ENCODE measurements at regions not wholly inside any gene's neighbourhood (a gene's known extent, or its start where the extent isn't known, plus 50 kb on each side); places are given as distances from the start of the nearest gene placed in this dataset.

DNA sequence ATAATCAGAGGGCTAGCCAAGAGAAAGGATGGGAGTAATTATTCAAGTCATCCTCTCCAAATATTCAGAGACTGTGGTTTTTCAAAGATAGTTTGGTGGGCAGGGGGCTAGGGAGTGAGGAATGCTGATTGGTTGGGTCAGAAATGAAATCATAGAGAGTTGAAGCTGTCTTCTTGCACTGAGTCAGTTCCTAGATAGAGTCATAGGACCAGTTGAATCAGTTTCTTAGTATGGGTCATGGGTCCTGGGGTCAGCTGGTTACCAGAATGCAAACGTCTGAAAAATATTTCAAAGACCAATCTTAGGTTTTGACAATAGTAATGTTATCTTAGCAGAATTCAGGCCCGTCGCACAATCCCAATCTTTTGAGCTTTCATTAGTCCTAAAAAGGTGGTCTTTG is 171.4 kb upstream of the SPATS2L start:
- no peak for TF ChIP-seq EZH2phosphoT487 (IDR thresholded peaks at IDR 0.05; ENCODE audit: borderline replicate concordance, low read depth, low read length)
- no peak for TF ChIP-seq CTCF (conservative IDR thresholded peaks at IDR 0.05; ENCODE audit: low read length)

All from OCI-LY7 (cell line).